Glutamatergic neuron (in vitro differentiated cells): ENCODE measurements at regions not wholly inside any gene's neighbourhood (a gene's known extent, or its start where the extent isn't known, plus 50 kb on each side); places are given as distances from the start of the nearest gene placed in this dataset.

ENCODE experiments used
- DNase-seq: peaks from one replicate; pipeline ENCODE4 v3.0.0; 2022
- H3K27ac Mint-ChIP-seq: one replicate; pipeline ENCODE4 v1.8.0; 2020; ENCODE audit warnings: mild to moderate bottlenecking, mixed read lengths, inconsistent platforms; ENCODE audit not compliant: unreplicated experiment
- H3K27me3 Mint-ChIP-seq: one replicate; pipeline ENCODE4 v1.8.0; 2020; ENCODE audit warnings: mild to moderate bottlenecking, moderate library complexity, mixed read lengths, inconsistent platforms; ENCODE audit not compliant: unreplicated experiment
- H3K36me3 Mint-ChIP-seq: one replicate; pipeline ENCODE4 v1.8.0; 2020; ENCODE audit warnings: mild to moderate bottlenecking, mixed read lengths, inconsistent platforms; ENCODE audit not compliant: unreplicated experiment
- H3K4me1 Mint-ChIP-seq: one replicate; pipeline ENCODE4 v1.8.0; 2020; ENCODE audit warnings: mild to moderate bottlenecking, low read depth, mixed read lengths, inconsistent platforms; ENCODE audit not compliant: unreplicated experiment
- H3K4me3 Mint-ChIP-seq: one replicate; pipeline ENCODE4 v1.8.0; 2020; ENCODE audit warnings: mild to moderate bottlenecking, mixed read lengths, inconsistent platforms; ENCODE audit not compliant: unreplicated experiment
- H3K9me3 Mint-ChIP-seq: one replicate; pipeline ENCODE4 v1.8.0; 2020; ENCODE audit warnings: mild to moderate bottlenecking, moderate library complexity, mixed read lengths, inconsistent platforms; ENCODE audit not compliant: unreplicated experiment
- CTCF ChIP-seq: fragments of 200-600 bp; sonication (generic); IDR thresholded peaks from one replicate; pipeline ENCODE4 v1.5.0; 2021; ENCODE audit not compliant: partially characterized antibody, unreplicated experiment

GRCh38 chr6:142695016-142695415, 250.0 kb downstream of the HIVEP2 start:
- Mint-ChIP-seq H3K27ac (no peak overlapping the region), H3K4me1 (peaks cover 4% of the 10 kb centered on the region), H3K4me3 (no peak overlapping the region), H3K27me3 (no peaks in the 10 kb centered on the region), H3K9me3 (peaks cover 1% of the 10 kb centered on the region), H3K36me3 (no peaks in the 10 kb centered on the region)
- DNase-seq = no peak
- TF ChIP-seq CTCF = no peak

DNA sequence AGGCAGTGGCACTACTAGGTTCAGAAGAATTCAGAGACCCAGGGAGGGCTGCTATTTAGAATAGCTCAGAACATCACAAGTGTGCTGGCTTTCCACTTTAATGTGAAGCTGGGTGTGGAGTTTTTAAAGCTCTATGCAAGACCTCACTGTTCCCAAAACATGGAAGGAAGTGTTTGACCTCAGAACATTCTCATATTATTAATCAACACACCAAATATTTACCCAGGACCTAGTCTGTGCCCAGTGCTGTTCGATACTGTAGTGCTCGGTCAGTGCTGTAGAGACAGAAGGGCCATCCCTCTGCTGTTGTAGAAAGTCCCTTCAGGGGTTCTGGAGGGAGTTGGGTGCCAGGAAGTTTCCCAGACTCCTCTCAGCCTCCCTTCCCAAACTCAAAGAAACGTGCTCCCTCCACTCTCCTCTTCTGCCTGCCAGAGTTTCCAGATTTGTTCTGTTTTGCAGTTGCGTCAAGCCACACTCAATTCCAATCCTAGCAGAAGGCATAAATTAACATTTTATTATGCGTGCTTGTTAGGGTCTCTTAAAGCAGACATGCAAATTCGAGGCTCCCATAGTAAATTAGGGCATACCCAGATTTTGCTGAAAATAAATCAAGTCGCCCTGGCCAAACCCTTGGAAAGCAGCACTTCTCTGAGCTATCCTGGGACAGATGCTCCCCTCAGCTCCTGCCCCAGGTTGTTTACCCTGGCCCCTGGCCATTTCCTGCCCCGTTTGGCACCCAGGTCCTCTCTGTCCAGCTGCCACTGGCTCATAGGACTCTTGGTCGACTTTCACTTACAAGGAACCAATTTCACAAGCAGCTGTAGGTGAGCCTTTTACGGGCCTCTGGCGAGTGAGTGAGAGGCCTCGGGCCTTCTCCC, 248.6 kb downstream of the HIVEP2 start:
- Mint-ChIP-seq H3K4me1 (peaks cover 4% of the 10 kb centered on the region), H3K9me3 (peaks cover 1% of the 10 kb centered on the region), H3K27me3 (no peaks in the 10 kb centered on the region), H3K36me3 (no peaks in the 10 kb centered on the region), H3K27ac (no peak overlapping the region), H3K4me3 (no peak overlapping the region)
- no peak for DNase-seq
- TF ChIP-seq CTCF = no peak

- no peak for TF ChIP-seq CTCF
- DNase-seq = no peak
- peaks cover 4% of the 10 kb centered on the region for H3K4me1 Mint-ChIP-seq
- peaks cover 1% of the 10 kb centered on the region for H3K9me3 Mint-ChIP-seq
- no peaks in the 10 kb centered on the region for H3K27me3 Mint-ChIP-seq
- no peaks in the 10 kb centered on the region for H3K36me3 Mint-ChIP-seq
- H3K27ac Mint-ChIP-seq = no peak overlapping the region
- H3K4me3 Mint-ChIP-seq = no peak overlapping the region
These were observed 248.0 kb downstream of the HIVEP2 start for GRCh38 chr6:142697001-142697335.

- H3K27ac Mint-ChIP-seq = no peak overlapping the region
- no peaks in the 10 kb centered on the region for H3K36me3 Mint-ChIP-seq
- TF ChIP-seq CTCF = no peak
- no peaks in the 10 kb centered on the region for H3K27me3 Mint-ChIP-seq
- peaks cover 1% of the 10 kb centered on the region for H3K9me3 Mint-ChIP-seq
- H3K4me1 Mint-ChIP-seq = peaks cover 3% of the 10 kb centered on the region
- DNase-seq = no peak
- no peak overlapping the region for H3K4me3 Mint-ChIP-seq
These were observed 247.1 kb downstream of the HIVEP2 start for GRCh38 chr6:142697922-142698321.

DNA sequence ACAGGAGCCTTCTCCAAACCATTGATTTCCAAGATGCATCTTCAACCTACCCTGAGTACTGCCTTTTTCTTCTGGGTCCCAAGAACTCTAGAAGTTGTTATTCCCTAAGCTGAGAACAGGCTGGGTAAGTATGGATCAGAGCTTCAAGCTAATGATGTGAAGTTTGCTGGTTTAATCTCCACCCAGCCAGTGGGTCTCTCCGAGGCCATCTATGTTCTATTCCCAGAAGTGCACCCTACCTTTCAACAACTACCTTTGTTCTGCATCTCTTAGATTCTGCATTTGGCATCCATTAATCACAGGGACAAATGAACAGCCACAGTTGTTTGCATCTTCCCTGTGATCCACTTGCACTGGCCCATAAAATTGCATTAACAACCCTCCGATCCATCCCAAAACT, 246.2 kb downstream of the HIVEP2 start:
- Mint-ChIP-seq H3K4me1 (no peaks in the 10 kb centered on the region), H3K27me3 (no peaks in the 10 kb centered on the region), H3K36me3 (no peaks in the 10 kb centered on the region), H3K4me3 (no peak overlapping the region), H3K9me3 (peaks cover 1% of the 10 kb centered on the region), H3K27ac (no peak overlapping the region)
- TF ChIP-seq CTCF = no peak
- no peak for DNase-seq
